Right lobe of liver (tissue), 6 donors: ENCODE measurements at regions not wholly inside any gene's neighbourhood (a gene's known extent, or its start where the extent isn't known, plus 50 kb on each side); places are given as distances from the start of the nearest gene placed in this dataset.

Source experiments
- ATAC-seq, 4 donors: fragments of 200-7000 bp; cut with Tn5 transposase; one replicate each; pipeline ENCODE4 v1.9.1; 2020; ENCODE audit warnings: mild to moderate bottlenecking in 4 of 4, moderate library complexity in 4 of 4
- DNase-seq, 3 donors: peaks; one replicate each; pipeline ENCODE4 v3.0.0-alpha.2; 2020
- H3K27ac ChIP-seq, 3 donors: fragments of 200-600 bp; one replicate each; pipeline ENCODE4 v1.8.0; 2022
- H3K27me3 ChIP-seq, 2 donors: fragments of 200-600 bp; one replicate each; pipeline ENCODE4 v1.8.0; 2022
- H3K36me3 ChIP-seq, 4 donors: fragments of 200-600 bp; sonication (generic) in 1 of 4; one replicate each; pipeline versions ENCODE4 v1.5.1 to v1.8.0; 2017 to 2022; ENCODE audit warnings: control low read depth in 1 of 4
- H3K4me1 ChIP-seq, 4 donors: fragments of 200-600 bp; sonication (generic) in 1 of 4; one replicate each; pipeline versions ENCODE4 v1.5.1 to v1.8.0; 2017 to 2022; ENCODE audit warnings: control low read depth in 1 of 4
- H3K4me3 ChIP-seq, 3 donors: fragments of 200-600 bp; one replicate each; pipeline ENCODE4 v1.8.0; 2022
- H3K9me3 ChIP-seq, 4 donors: fragments of 200-600 bp; sonication (generic) in 1 of 4; one replicate each; pipeline versions ENCODE4 v1.5.1 to v1.8.0; 2017 to 2022; ENCODE audit warnings: control low read depth in 1 of 4
- POLR2A ChIP-seq: fragments of 450-650 bp; IDR thresholded peaks from one replicate; pipeline ENCODE4 v1.6.1; 2017; ENCODE audit warnings: antibody characterized with exemption, mild to moderate bottlenecking
- WGBS: methylation state at CpG from one replicate; pipeline ENCODE4 v1.1.6; 2018; ENCODE audit warnings: low coverage, low lambda C conversion rate; ENCODE audit not compliant: insufficient coverage; ENCODE audit errors: missing lambda C conversion rate; 5-methylcytosine and 5-hydroxymethylcytosine counted together
- intact Hi-C, 2 donors: fragments of 100-400 bp; cut with DNase I; formaldehyde crosslinking; loops; one replicate each; pipeline versions ENCODE4 v1.11.2 to v1.14.1; 2022
- TF ChIP-seq, protein P1 (sequence below), 4 donors: fragments of 200-600 bp in 3 of 4; fragments of 450-650 bp in 1 of 4; IDR thresholded peaks; one replicate each; pipeline versions ENCODE4 v1.5.1 to v1.8.0; 2016 to 2022; ENCODE audit warnings: antibody characterized with exemption in 4 of 4, mild to moderate bottlenecking in 2 of 4
- donor health status: DM: no; HTN: yes; CAD: no.
- donor health status: DM: no; HTN: no; CAD: no.
- donor health status: DM: no; HTN: no; CAD: no.
- donor health status: DM: no; HTN: yes; CAD: no.
- donor health status: DM: no; HTN: yes; CAD: no.

- intact Hi-C loops: no loop called here
- DNase-seq: no peak
- Histone ChIP-seq H3K36me3 (no peaks in the 10 kb centered on the region), H3K4me3 (no peak overlapping the region), H3K9me3 (no peaks in the 10 kb centered on the region), H3K27ac (no peak overlapping the region), H3K4me1 (no peaks in the 10 kb centered on the region), H3K27me3 (no peaks in the 10 kb centered on the region)
- 50% methylated on average over 2 of the region's 2 CpGs for WGBS
- ATAC-seq: no peak
- TF ChIP-seq, protein P1, sequence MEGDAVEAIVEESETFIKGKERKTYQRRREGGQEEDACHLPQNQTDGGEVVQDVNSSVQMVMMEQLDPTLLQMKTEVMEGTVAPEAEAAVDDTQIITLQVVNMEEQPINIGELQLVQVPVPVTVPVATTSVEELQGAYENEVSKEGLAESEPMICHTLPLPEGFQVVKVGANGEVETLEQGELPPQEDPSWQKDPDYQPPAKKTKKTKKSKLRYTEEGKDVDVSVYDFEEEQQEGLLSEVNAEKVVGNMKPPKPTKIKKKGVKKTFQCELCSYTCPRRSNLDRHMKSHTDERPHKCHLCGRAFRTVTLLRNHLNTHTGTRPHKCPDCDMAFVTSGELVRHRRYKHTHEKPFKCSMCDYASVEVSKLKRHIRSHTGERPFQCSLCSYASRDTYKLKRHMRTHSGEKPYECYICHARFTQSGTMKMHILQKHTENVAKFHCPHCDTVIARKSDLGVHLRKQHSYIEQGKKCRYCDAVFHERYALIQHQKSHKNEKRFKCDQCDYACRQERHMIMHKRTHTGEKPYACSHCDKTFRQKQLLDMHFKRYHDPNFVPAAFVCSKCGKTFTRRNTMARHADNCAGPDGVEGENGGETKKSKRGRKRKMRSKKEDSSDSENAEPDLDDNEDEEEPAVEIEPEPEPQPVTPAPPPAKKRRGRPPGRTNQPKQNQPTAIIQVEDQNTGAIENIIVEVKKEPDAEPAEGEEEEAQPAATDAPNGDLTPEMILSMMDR (IDR thresholded peaks at IDR 0.05): no peak
- TF ChIP-seq POLR2A: no peak
Observed at GRCh38 chr18:44467718-44468117, 213.0 kb upstream of the SETBP1 start.

DNA sequence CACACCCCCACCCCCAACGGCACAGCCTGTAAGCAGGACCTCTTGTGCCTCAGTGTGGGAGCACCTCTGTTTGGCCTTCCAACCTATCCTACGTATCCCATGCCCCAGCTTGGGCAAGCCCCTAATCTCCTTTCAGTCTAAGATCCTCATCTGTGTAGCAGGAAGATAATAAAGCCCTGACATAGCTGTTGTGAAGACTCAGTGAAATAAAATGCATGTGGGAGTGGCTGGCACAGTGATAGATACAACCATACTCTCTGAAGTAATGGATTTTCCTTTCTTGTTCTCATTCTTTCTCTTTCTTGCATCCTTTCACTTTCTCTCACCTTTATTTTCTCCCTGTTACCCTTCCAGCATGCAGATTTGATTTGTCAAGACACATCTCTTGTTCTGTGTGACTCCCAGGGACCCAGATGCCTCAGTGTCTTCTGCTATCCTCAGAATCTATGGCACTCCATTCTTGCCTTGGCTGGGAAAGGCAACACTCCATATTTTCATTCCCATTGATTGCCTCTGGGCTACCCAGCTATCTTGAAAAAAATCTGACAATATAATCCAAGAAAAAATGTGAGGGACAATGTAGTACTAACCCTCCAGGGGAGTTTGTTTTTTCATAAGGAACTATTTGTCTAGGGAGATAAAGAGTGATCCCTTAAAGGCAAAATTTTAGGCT, 207.2 kb upstream of the SETBP1 start:
- Histone ChIP-seq H3K4me1 (no peaks in the 10 kb centered on the region), H3K9me3 (no peaks in the 10 kb centered on the region), H3K27me3 (no peaks in the 10 kb centered on the region), H3K27ac (no peak overlapping the region), H3K36me3 (no peaks in the 10 kb centered on the region), H3K4me3 (no peak overlapping the region)
- no peak for TF ChIP-seq POLR2A
- TF ChIP-seq, protein P1 (IDR thresholded peaks at IDR 0.05): no peak
- 48% methylated on average over 2 of the region's 2 CpGs for WGBS
- DNase-seq: no peak
- ATAC-seq: no peak
- intact Hi-C loops: no loop called here

- Histone ChIP-seq H3K27me3 (no peaks in the 10 kb centered on the region), H3K36me3 (no peaks in the 10 kb centered on the region), H3K9me3 (no peaks in the 10 kb centered on the region), H3K27ac (no peak overlapping the region), H3K4me1 (no peaks in the 10 kb centered on the region), H3K4me3 (no peak overlapping the region)
- intact Hi-C loops: no loop called here
- TF ChIP-seq, protein P1 (IDR thresholded peaks at IDR 0.05): no peak
- TF ChIP-seq POLR2A: no peak
- ATAC-seq (no peak), DNase-seq (no peak)
- 80% methylated on average over 1 of the region's 3 CpGs for WGBS
Observed at GRCh38 chr18:44474067-44474411, 206.6 kb upstream of the SETBP1 start.

GRCh38 chr18:44474591-44474990, 206.1 kb upstream of the SETBP1 start:
- Histone ChIP-seq H3K4me1 (no peaks in the 10 kb centered on the region), H3K36me3 (no peaks in the 10 kb centered on the region), H3K9me3 (no peaks in the 10 kb centered on the region), H3K4me3 (no peak overlapping the region), H3K27me3 (no peaks in the 10 kb centered on the region), H3K27ac (no peak overlapping the region)
- ATAC-seq (no peak), DNase-seq (no peak)
- TF ChIP-seq POLR2A: no peak
- TF ChIP-seq, protein P1 (IDR thresholded peaks at IDR 0.05): no peak
- intact Hi-C loops: no loop called here

DNA sequence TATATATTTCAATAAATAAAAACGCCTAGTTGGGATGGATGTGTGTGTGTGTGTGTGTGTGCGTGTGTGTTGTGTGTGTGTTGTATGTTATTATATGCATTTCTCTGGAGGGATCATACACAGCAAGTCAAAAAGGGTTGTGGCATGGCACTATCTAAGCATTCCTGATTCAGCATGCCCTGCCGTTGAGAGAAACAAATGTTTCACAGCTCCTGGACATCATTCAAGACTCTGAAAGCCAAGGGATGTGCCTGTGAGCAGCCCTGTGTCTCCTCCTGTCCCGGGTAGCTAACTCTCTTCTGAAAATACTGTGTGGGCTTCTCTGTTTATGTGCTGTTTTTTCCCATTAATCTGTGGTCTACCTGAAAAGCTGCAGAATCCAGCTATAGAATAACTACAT, 197.9 kb upstream of the SETBP1 start:
- TF ChIP-seq POLR2A: no peak
- TF ChIP-seq, protein P1 (IDR thresholded peaks at IDR 0.05): no peak
- no peaks in the 10 kb centered on the region for H3K27me3 ChIP-seq
- DNase-seq (no peak), ATAC-seq (no peak)
- WGBS: 56% methylated on average over 4 of the region's 4 CpGs
- no peak overlapping the region for H3K27ac ChIP-seq
- H3K4me1 ChIP-seq: no peaks in the 10 kb centered on the region
- no peak overlapping the region for H3K4me3 ChIP-seq
- intact Hi-C loops: no loop called here
- H3K9me3 ChIP-seq: no peaks in the 10 kb centered on the region
- H3K36me3 ChIP-seq: no peaks in the 10 kb centered on the region
